ENCODE measurements at regions not wholly inside any gene's neighbourhood (a gene's known extent, or its start where the extent isn't known, plus 50 kb on each side); places are given as distances from the start of the nearest gene placed in this dataset.

- no peak overlapping the region for H3K27ac ChIP-seq
- intact Hi-C loops (cut with DNase I) = no loop called here
- H3K27me3 ChIP-seq = no peaks in the 10 kb centered on the region
- no peaks in the 10 kb centered on the region for H3K9me3 ChIP-seq
- TF ChIP-seq CTCF (IDR thresholded peaks at IDR 0.05) = no peak
- H3K4me3 ChIP-seq = no peak overlapping the region
- no peak for DNase-seq (ENCODE audit: low spot score in 2 of 2)
- no peaks in the 10 kb centered on the region for H3K36me3 ChIP-seq
- H3K4me1 ChIP-seq = no peaks in the 10 kb centered on the region
Observed at GRCh38 chr11:91932151-91932821, 292.3 kb upstream of the FAT3 start.

- Histone ChIP-seq H3K4me3 (no peak overlapping the region), H3K4me1 (no peaks in the 10 kb centered on the region), H3K9me3 (no peaks in the 10 kb centered on the region), H3K36me3 (no peaks in the 10 kb centered on the region), H3K27ac (no peak overlapping the region), H3K27me3 (no peaks in the 10 kb centered on the region)
- TF ChIP-seq CTCF (IDR thresholded peaks at IDR 0.05) = no peak
- no peak for DNase-seq (ENCODE audit: low spot score in 2 of 2)
- intact Hi-C loops (cut with DNase I) = no loop called here
Observed at GRCh38 chr11:91927448-91927847, 297.2 kb upstream of the FAT3 start.

GRCh38 chr11:91926965-91927364, 297.7 kb upstream of the FAT3 start:
- no peaks in the 10 kb centered on the region for H3K4me1 ChIP-seq
- no peak for DNase-seq (ENCODE audit: low spot score in 2 of 2)
- no peak for TF ChIP-seq CTCF (IDR thresholded peaks at IDR 0.05)
- no peak overlapping the region for H3K27ac ChIP-seq
- intact Hi-C loops (cut with DNase I) = no loop called here
- no peaks in the 10 kb centered on the region for H3K9me3 ChIP-seq
- no peaks in the 10 kb centered on the region for H3K27me3 ChIP-seq
- no peaks in the 10 kb centered on the region for H3K36me3 ChIP-seq
- no peak overlapping the region for H3K4me3 ChIP-seq

GRCh38 chr11:91922846-91923245, 301.8 kb upstream of the FAT3 start:
- Histone ChIP-seq H3K27ac (no peak overlapping the region), H3K27me3 (no peaks in the 10 kb centered on the region), H3K9me3 (no peaks in the 10 kb centered on the region), H3K36me3 (no peaks in the 10 kb centered on the region), H3K4me3 (no peak overlapping the region), H3K4me1 (no peaks in the 10 kb centered on the region)
- DNase-seq (ENCODE audit: low spot score in 2 of 2) = no peak
- intact Hi-C loops (cut with DNase I) = no loop called here
- TF ChIP-seq CTCF (IDR thresholded peaks at IDR 0.05) = no peak

- intact Hi-C loops (cut with DNase I) = no loop called here
Observed at GRCh38 chr11:91921974-91922373, 302.6 kb upstream of the FAT3 start.

More at GRCh38 chr11:91921974-91922373, 302.6 kb upstream of the FAT3 start:
- Histone ChIP-seq H3K9me3 (no peaks in the 10 kb centered on the region), H3K4me3 (no peak overlapping the region), H3K27ac (no peak overlapping the region), H3K36me3 (no peaks in the 10 kb centered on the region), H3K27me3 (no peaks in the 10 kb centered on the region), H3K4me1 (no peaks in the 10 kb centered on the region)
- DNase-seq (ENCODE audit: low spot score in 2 of 2) = no peak
- no peak for TF ChIP-seq CTCF (IDR thresholded peaks at IDR 0.05)

Measured in ascending aorta (tissue), 2 donors.